CD4-positive, alpha-beta T cell treated with Interleukin-6 for 4 hours (primary cell): ENCODE measurements at regions not wholly inside any gene's neighbourhood (a gene's known extent, or its start where the extent isn't known, plus 50 kb on each side); places are given as distances from the start of the nearest gene placed in this dataset.

ENCODE experiments used
- DNase-seq: peaks from one replicate; pipeline ENCODE4 v3.0.0-alpha.2; 2020; ENCODE audit warnings: mixed read lengths

- DNase-seq, result no peak
Observed at GRCh38 chr10:8233049-8233448, 178.6 kb downstream of the GATA3 start.

- no peak for DNase-seq
Observed at GRCh38 chr10:8233832-8234259, 179.4 kb downstream of the GATA3 start.

- DNase-seq, result no peak
Observed at GRCh38 chr10:8235253-8236027, 181.0 kb downstream of the GATA3 start.

GRCh38 chr10:8238986-8239385 lies 184.5 kb downstream of the GATA3 start:
- peak; percentile 39 for DNase-seq

- DNase-seq, result no peak
Observed at GRCh38 chr10:8240861-8241260, 186.4 kb downstream of the GATA3 start.

- no peak for DNase-seq
Observed at GRCh38 chr10:8242295-8242872, 187.9 kb downstream of the GATA3 start.

GRCh38 chr10:8245131-8245813 lies 190.8 kb downstream of the GATA3 start:
- peak; percentile 35 for DNase-seq

- DNase-seq, result no peak
Observed at GRCh38 chr10:8245814-8246142, 191.3 kb downstream of the GATA3 start.

GRCh38 chr10:8246548-8246947 lies 192.1 kb downstream of the GATA3 start:
- no peak for DNase-seq

- no peak for DNase-seq
Observed at GRCh38 chr10:8247191-8247590, 192.7 kb downstream of the GATA3 start.

GRCh38 chr10:8248868-8249267 lies 194.4 kb downstream of the GATA3 start:
- DNase-seq, result no peak

- no peak for DNase-seq
Observed at GRCh38 chr10:8254350-8254749, 199.9 kb downstream of the GATA3 start.

GRCh38 chr10:8255301-8255700 lies 200.8 kb downstream of the GATA3 start:
- no peak for DNase-seq

GRCh38 chr10:8260645-8261044 lies 206.2 kb downstream of the GATA3 start:
- DNase-seq, result no peak

GRCh38 chr10:8262317-8262716 lies 207.8 kb downstream of the GATA3 start:
- DNase-seq, result no peak

GRCh38 chr10:8269976-8270375 lies 215.5 kb downstream of the GATA3 start:
- DNase-seq, result no peak

GRCh38 chr10:8272794-8273425 lies 218.4 kb downstream of the GATA3 start:
- no peak for DNase-seq

GRCh38 chr10:8273749-8274148 lies 219.3 kb downstream of the GATA3 start:
- DNase-seq, result no peak

- no peak for DNase-seq
Observed at GRCh38 chr10:8275911-8276310, 221.4 kb downstream of the GATA3 start.

GRCh38 chr10:8278099-8278498 lies 223.6 kb downstream of the GATA3 start:
- no peak for DNase-seq

GRCh38 chr10:8279598-8279997 lies 225.1 kb downstream of the GATA3 start:
- DNase-seq, result no peak

- no peak for DNase-seq
Observed at GRCh38 chr10:8280946-8281345, 226.5 kb downstream of the GATA3 start.

GRCh38 chr10:8282340-8282739 lies 227.9 kb downstream of the GATA3 start:
- no peak for DNase-seq
